ENCODE measurements at regions not wholly inside any gene's neighbourhood (a gene's known extent, or its start where the extent isn't known, plus 50 kb on each side); places are given as distances from the start of the nearest gene placed in this dataset.

DNA sequence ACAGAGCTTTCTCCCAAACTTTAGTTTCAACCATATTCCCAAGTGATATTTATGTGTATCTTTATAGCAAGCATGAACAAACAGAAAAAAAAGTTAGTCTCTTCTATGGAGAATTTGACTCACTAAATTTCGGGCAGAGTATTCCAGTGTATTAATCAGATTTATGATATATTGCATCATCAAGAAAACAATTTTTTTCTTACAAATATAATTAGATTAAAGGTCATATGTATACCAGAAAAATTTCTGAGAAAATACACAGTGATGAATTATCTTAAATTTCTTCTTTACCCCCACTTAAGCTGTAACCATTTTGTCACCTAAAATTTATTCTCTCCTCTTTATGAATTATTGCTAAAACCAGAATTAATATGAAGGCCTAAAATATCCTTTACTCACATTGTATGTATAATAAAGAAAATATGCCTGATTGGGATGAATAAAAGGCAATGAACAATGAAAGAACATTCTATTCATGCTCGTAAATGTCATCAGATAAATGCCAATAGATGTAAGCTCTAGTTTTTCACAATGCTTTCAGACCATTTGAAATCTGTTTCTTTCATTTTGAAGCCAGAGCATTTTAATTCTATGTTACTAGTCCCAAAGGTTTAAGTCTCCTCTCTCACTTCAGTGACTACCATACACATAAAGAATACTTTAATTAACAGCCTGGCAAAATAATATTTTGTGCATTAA, 192.1 kb downstream of the HGF start:
- TF ChIP-seq, protein P1, sequence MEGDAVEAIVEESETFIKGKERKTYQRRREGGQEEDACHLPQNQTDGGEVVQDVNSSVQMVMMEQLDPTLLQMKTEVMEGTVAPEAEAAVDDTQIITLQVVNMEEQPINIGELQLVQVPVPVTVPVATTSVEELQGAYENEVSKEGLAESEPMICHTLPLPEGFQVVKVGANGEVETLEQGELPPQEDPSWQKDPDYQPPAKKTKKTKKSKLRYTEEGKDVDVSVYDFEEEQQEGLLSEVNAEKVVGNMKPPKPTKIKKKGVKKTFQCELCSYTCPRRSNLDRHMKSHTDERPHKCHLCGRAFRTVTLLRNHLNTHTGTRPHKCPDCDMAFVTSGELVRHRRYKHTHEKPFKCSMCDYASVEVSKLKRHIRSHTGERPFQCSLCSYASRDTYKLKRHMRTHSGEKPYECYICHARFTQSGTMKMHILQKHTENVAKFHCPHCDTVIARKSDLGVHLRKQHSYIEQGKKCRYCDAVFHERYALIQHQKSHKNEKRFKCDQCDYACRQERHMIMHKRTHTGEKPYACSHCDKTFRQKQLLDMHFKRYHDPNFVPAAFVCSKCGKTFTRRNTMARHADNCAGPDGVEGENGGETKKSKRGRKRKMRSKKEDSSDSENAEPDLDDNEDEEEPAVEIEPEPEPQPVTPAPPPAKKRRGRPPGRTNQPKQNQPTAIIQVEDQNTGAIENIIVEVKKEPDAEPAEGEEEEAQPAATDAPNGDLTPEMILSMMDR (conservative IDR thresholded peaks at IDR 0.05): no peak
- Mint-ChIP-seq H3K27me3 (no peaks in the 10 kb centered on the region), H3K4me1 (ENCODE audit: unreplicated experiment) (no peaks in the 10 kb centered on the region), H3K4me3 (no peak overlapping the region), H3K27ac (no peak overlapping the region), H3K36me3 (no peaks in the 10 kb centered on the region), H3K9me3 (no peaks in the 10 kb centered on the region)
- no peak for DNase-seq (ENCODE audit: extremely low spot score, unreplicated experiment)

GRCh38 chr7:81574723-81575326, 195.0 kb downstream of the HGF start:
- no peaks in the 10 kb centered on the region for H3K4me1 Mint-ChIP-seq (ENCODE audit: unreplicated experiment)
- TF ChIP-seq, protein P1 (conservative IDR thresholded peaks at IDR 0.05): no peak
- no peaks in the 10 kb centered on the region for H3K9me3 Mint-ChIP-seq
- no peak overlapping the region for H3K4me3 Mint-ChIP-seq
- H3K27me3 Mint-ChIP-seq: no peaks in the 10 kb centered on the region
- no peak for DNase-seq (ENCODE audit: extremely low spot score, unreplicated experiment)
- no peaks in the 10 kb centered on the region for H3K36me3 Mint-ChIP-seq
- H3K27ac Mint-ChIP-seq: no peak overlapping the region

DNA sequence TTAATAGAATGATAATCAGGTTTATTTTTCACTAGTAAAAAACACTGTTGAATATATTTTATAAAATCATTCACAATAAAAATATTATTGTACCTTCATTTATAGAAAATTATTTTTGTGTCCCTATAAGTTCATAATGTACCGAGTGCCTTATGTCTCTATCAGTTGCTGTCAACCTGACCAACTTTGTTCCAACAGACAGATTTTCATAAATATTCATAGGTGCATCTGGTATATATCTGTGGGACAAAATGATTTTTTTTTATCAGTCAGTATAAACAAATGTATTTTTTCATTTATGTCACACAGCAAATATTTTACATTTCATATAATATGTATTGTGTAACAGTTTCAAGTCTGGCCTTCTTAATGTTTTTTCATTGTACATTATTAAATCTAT, 195.9 kb downstream of the HGF start:
- Mint-ChIP-seq H3K4me3 (no peak overlapping the region), H3K27me3 (no peaks in the 10 kb centered on the region), H3K9me3 (no peaks in the 10 kb centered on the region), H3K4me1 (ENCODE audit: unreplicated experiment) (no peaks in the 10 kb centered on the region), H3K36me3 (no peaks in the 10 kb centered on the region), H3K27ac (no peak overlapping the region)
- TF ChIP-seq, protein P1 (conservative IDR thresholded peaks at IDR 0.05): no peak
- DNase-seq (ENCODE audit: extremely low spot score, unreplicated experiment): no peak

DNA sequence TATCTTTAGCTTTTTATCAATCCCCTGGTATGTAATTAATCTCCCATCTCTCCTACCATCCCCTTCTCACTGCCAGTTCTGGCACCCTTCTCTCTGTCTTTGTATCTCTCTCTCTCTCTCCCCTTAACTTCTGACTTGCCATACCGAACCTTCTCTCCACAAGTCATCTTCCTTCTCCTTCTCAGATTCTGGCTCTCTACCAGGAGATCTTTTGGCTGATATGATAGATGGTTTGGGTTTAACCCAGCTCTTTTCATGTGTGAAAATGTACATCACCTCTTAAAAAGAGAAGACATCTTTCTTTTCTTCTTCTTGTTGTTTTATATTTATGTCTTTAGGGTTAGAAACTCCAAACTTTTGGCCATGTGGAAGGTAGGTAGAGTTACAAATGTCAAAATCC, 196.7 kb downstream of the HGF start:
- TF ChIP-seq, protein P1 (conservative IDR thresholded peaks at IDR 0.05): no peak
- no peak overlapping the region for H3K4me3 Mint-ChIP-seq
- no peaks in the 10 kb centered on the region for H3K4me1 Mint-ChIP-seq (ENCODE audit: unreplicated experiment)
- H3K27me3 Mint-ChIP-seq: no peaks in the 10 kb centered on the region
- no peak for DNase-seq (ENCODE audit: extremely low spot score, unreplicated experiment)
- no peaks in the 10 kb centered on the region for H3K36me3 Mint-ChIP-seq
- H3K9me3 Mint-ChIP-seq: no peaks in the 10 kb centered on the region
- H3K27ac Mint-ChIP-seq: no peak overlapping the region

DNA sequence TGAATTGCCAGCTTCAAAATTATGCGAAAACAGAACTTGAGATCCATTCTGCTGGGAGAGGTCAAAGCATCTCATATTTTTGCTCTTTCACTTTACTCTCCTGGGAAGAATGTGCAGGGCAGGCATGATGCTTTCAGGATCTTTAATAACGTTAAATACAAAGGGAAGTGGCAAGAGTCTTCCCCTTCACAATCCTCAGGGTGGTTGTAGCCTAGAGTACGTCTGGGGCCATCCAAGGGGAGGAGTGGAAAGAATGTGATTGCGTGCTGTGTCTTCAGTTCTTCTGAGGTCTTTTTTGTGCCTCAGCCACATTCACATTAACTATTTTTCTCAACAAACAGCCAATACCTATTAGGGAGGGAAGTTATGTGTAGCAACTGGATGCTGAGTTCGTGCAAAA, 207.3 kb downstream of the HGF start:
- H3K4me3 Mint-ChIP-seq: no peak overlapping the region

More for the DNA sequence above, 207.3 kb downstream of the HGF start:
- H3K27ac Mint-ChIP-seq: no peak overlapping the region
- DNase-seq (ENCODE audit: extremely low spot score, unreplicated experiment): no peak
- peaks cover 6% of the 10 kb centered on the region for H3K4me1 Mint-ChIP-seq (ENCODE audit: unreplicated experiment)
- H3K9me3 Mint-ChIP-seq: no peaks in the 10 kb centered on the region
- TF ChIP-seq, protein P1 (conservative IDR thresholded peaks at IDR 0.05): no peak
- H3K36me3 Mint-ChIP-seq: no peaks in the 10 kb centered on the region
- H3K27me3 Mint-ChIP-seq: no peaks in the 10 kb centered on the region

Measured in type B pancreatic cell (in vitro differentiated cells).